ENCODE measurements at regions not wholly inside any gene's neighbourhood (a gene's known extent, or its start where the extent isn't known, plus 50 kb on each side); places are given as distances from the start of the nearest gene placed in this dataset.

GRCh38 chr1:17949511-17949910 is 158.1 kb upstream of the IGSF21 start:
- TF ChIP-seq, protein P1, sequence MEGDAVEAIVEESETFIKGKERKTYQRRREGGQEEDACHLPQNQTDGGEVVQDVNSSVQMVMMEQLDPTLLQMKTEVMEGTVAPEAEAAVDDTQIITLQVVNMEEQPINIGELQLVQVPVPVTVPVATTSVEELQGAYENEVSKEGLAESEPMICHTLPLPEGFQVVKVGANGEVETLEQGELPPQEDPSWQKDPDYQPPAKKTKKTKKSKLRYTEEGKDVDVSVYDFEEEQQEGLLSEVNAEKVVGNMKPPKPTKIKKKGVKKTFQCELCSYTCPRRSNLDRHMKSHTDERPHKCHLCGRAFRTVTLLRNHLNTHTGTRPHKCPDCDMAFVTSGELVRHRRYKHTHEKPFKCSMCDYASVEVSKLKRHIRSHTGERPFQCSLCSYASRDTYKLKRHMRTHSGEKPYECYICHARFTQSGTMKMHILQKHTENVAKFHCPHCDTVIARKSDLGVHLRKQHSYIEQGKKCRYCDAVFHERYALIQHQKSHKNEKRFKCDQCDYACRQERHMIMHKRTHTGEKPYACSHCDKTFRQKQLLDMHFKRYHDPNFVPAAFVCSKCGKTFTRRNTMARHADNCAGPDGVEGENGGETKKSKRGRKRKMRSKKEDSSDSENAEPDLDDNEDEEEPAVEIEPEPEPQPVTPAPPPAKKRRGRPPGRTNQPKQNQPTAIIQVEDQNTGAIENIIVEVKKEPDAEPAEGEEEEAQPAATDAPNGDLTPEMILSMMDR (IDR thresholded peaks at IDR 0.05; ENCODE audit: insufficient read depth, low read length, poor library complexity, severe bottlenecking) = no peak
- no peak for DNase-seq (ENCODE audit: low read depth)
- Histone ChIP-seq H3K4me3 (ENCODE audit: low read depth, low read length) (no peak overlapping the region), H3K36me3 (ENCODE audit: control insufficient read depth, insufficient read depth, low read length) (no peaks in the 10 kb centered on the region), H3K27me3 (ENCODE audit: control insufficient read depth, insufficient read depth, low read length) (peaks cover 4% of the 10 kb centered on the region)

DNA sequence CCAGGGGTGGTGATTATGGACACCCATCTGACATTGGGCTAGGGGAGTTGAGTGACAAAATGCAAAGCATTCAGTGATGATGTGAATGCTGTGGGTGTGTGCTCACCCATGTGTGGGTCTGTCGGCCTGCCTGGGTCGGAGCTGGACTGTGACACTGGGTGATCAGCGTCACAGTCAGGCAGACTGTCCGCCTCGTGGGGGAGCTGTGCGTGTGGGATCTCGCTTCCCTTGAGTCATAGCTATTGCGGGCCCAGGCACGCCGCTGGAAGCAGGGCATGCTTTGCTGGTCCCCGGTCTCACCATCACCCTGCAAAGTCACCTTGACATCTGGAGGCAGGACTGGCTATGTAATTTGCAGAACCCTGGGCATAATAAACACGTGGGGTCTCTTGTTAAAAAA is 156.9 kb upstream of the IGSF21 start:
- DNase-seq (ENCODE audit: low read depth) = no peak
- Histone ChIP-seq H3K36me3 (ENCODE audit: control insufficient read depth, insufficient read depth, low read length) (no peaks in the 10 kb centered on the region), H3K27me3 (ENCODE audit: control insufficient read depth, insufficient read depth, low read length) (peaks cover 4% of the 10 kb centered on the region), H3K4me3 (ENCODE audit: low read depth, low read length) (no peak overlapping the region)
- TF ChIP-seq, protein P1 (IDR thresholded peaks at IDR 0.05; ENCODE audit: insufficient read depth, low read length, poor library complexity, severe bottlenecking) = no peak

DNA sequence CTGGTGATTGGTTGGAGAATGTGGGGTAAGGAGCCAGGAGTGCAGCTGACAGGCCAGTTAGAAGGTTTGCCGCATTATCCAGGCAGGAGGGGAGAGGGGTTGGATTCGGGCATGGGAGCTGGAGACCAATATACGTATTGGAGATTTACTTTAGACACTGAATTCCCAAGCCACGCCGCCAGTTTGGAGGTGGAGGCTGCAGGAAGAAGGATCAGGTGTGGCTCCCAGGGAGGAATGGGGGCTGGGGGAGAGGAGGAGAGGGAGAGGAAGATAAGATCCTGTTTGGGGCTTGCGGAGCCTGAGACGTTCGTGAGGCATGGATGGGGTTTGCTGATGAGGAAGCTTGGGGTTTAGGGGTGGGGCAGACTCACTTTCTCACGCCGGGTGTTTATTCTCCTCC is 155.1 kb upstream of the IGSF21 start:
- H3K36me3 ChIP-seq (ENCODE audit: control insufficient read depth, insufficient read depth, low read length) = no peaks in the 10 kb centered on the region
- TF ChIP-seq, protein P1 (IDR thresholded peaks at IDR 0.05; ENCODE audit: insufficient read depth, low read length, poor library complexity, severe bottlenecking) = no peak
- peaks cover 4% of the 10 kb centered on the region for H3K27me3 ChIP-seq (ENCODE audit: control insufficient read depth, insufficient read depth, low read length)
- DNase-seq (ENCODE audit: low read depth) = no peak
- H3K4me3 ChIP-seq (ENCODE audit: low read depth, low read length) = no peak overlapping the region

- no peak overlapping the region for H3K4me3 ChIP-seq (ENCODE audit: low read depth, low read length)
- TF ChIP-seq, protein P1 (IDR thresholded peaks at IDR 0.05; ENCODE audit: insufficient read depth, low read length, poor library complexity, severe bottlenecking) = no peak
- H3K27me3 ChIP-seq (ENCODE audit: control insufficient read depth, insufficient read depth, low read length) = no peaks in the 10 kb centered on the region
- H3K36me3 ChIP-seq (ENCODE audit: control insufficient read depth, insufficient read depth, low read length) = no peaks in the 10 kb centered on the region
- DNase-seq (ENCODE audit: low read depth) = no peak
Measured at GRCh38 chr1:17953921-17954320, 153.7 kb upstream of the IGSF21 start.

DNA sequence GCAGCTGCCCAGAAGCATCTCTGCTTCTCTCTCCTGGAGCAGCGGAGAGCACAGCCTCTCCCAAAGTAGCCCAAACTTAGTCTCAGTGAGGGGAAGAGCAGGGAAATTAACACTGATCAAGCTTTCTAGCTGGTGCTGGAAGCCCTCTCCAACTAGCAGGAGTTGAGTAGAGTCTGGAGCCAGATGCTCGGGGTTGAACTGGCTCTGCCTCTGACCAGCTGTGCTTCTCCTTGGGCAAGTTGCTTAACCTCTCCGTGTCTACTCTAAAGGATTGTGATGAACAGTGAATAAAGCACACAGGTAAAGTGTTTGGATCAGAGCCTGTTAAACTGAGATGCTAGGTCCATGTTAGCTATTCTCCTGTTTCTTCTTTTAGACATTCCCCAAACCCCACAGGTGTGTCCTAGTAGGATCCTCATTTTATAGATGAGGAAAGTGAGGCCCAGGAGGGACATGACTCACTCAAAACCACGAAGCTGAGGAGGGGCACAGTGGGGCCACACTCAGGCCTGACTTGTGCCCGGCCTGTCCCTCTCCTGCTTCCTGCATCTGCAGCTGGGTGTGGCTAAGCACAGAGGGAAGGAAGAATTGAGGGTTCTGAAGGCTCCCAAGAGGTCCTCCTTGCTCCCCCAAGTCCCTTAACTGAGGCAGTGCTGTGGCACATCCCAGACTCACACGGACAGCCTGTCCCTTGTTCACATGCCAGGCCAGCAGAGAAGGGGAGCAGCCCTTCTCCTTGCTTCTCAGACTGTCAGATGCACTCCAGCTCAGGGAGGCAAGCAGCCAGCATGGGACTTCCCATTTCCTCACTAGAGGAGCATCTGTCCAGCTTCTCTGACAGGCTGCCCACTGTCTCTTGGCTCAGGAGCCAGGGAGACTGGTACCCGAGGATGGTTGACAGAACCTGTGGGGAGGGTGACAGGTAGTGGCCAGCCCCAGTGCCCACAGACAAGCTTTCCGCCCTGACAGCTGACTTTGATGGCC is 152.0 kb upstream of the IGSF21 start:
- Histone ChIP-seq H3K27me3 (ENCODE audit: control insufficient read depth, insufficient read depth, low read length) (no peaks in the 10 kb centered on the region), H3K36me3 (ENCODE audit: control insufficient read depth, insufficient read depth, low read length) (no peaks in the 10 kb centered on the region), H3K4me3 (ENCODE audit: low read depth, low read length) (no peak overlapping the region)
- DNase-seq (ENCODE audit: low read depth) = no peak
- TF ChIP-seq, protein P1 (IDR thresholded peaks at IDR 0.05; ENCODE audit: insufficient read depth, low read length, poor library complexity, severe bottlenecking) = no peak
